Activated CD4-positive, alpha-beta T cell treated with anti-CD3 and anti-CD28 coated beads, Interleukin-2, amount 50 U/mL, for 1 hour (primary cell): ENCODE measurements at regions not wholly inside any gene's neighbourhood (a gene's known extent, or its start where the extent isn't known, plus 50 kb on each side); places are given as distances from the start of the nearest gene placed in this dataset.

Experiments used
- DNase-seq: peaks from one replicate; pipeline ENCODE4 v3.0.0-alpha.2; 2020

GRCh38 chr17:71111460-71111859 is 942.1 kb downstream of the KCNJ2 start:
- no peak for DNase-seq

- DNase-seq = no peak
Observed at GRCh38 chr17:71111934-71112333, 942.6 kb downstream of the KCNJ2 start.

GRCh38 chr17:71113347-71113746 is 944.0 kb downstream of the KCNJ2 start:
- no peak for DNase-seq

- no peak for DNase-seq
Observed at GRCh38 chr17:71114911-71115668, 945.8 kb downstream of the KCNJ2 start.

GRCh38 chr17:71115669-71115972 is 946.3 kb downstream of the KCNJ2 start:
- no peak for DNase-seq

- no peak for DNase-seq
Observed at GRCh38 chr17:71117466-71117865, 948.1 kb downstream of the KCNJ2 start.

- no peak for DNase-seq
Observed at GRCh38 chr17:71118039-71118438, 948.7 kb downstream of the KCNJ2 start.

GRCh38 chr17:71127416-71127815 is 958.1 kb downstream of the KCNJ2 start:
- DNase-seq = no peak

GRCh38 chr17:71142333-71142732 is 973.0 kb downstream of the KCNJ2 start:
- DNase-seq = no peak

GRCh38 chr17:71145486-71145885 is 975.3 kb upstream of the SOX9 start:
- no peak for DNase-seq

GRCh38 chr17:71147906-71148305 is 972.9 kb upstream of the SOX9 start:
- DNase-seq = no peak

GRCh38 chr17:71149607-71150006 is 971.2 kb upstream of the SOX9 start:
- no peak for DNase-seq

GRCh38 chr17:71157297-71157696 is 963.5 kb upstream of the SOX9 start:
- DNase-seq = no peak

GRCh38 chr17:71158437-71158836 is 962.4 kb upstream of the SOX9 start:
- DNase-seq = no peak

GRCh38 chr17:71163121-71163812 is 957.6 kb upstream of the SOX9 start:
- DNase-seq = no peak

GRCh38 chr17:71163813-71164122 is 957.1 kb upstream of the SOX9 start:
- DNase-seq = no peak

- no peak for DNase-seq
Observed at GRCh38 chr17:71164561-71164960, 956.3 kb upstream of the SOX9 start.

GRCh38 chr17:71166311-71166710 is 954.5 kb upstream of the SOX9 start:
- no peak for DNase-seq

- no peak for DNase-seq
Observed at GRCh38 chr17:71168053-71168741, 952.6 kb upstream of the SOX9 start.

GRCh38 chr17:71170070-71170469 is 950.8 kb upstream of the SOX9 start:
- DNase-seq = no peak

- no peak for DNase-seq
Observed at GRCh38 chr17:71171270-71171669, 949.5 kb upstream of the SOX9 start.

GRCh38 chr17:71173991-71174390 is 946.8 kb upstream of the SOX9 start:
- DNase-seq = no peak

- no peak for DNase-seq
Observed at GRCh38 chr17:71176331-71176730, 944.5 kb upstream of the SOX9 start.

GRCh38 chr17:71176928-71177443 is 943.8 kb upstream of the SOX9 start:
- no peak for DNase-seq
